GM23248 (cell line): ENCODE measurements at regions not wholly inside any gene's neighbourhood (a gene's known extent, or its start where the extent isn't known, plus 50 kb on each side); places are given as distances from the start of the nearest gene placed in this dataset.

Source experiments
- DNase-seq: peaks from one replicate; pipeline ENCODE4 v3.0.0-alpha.2; 2015
- H2AFZ ChIP-seq: fragments of 200-600 bp; sonication (generic); 2 replicates; pipeline ENCODE4 v1.6.1; 2016; ENCODE audit warnings: antibody characterized with exemption
- H3F3A ChIP-seq: fragments of 200-600 bp; sonication (generic); 2 replicates; pipeline ENCODE4 v1.6.1; 2016; ENCODE audit warnings: mild to moderate bottlenecking, antibody characterized with exemption, mixed run types; ENCODE audit not compliant: insufficient read depth
- H3K27ac ChIP-seq: fragments of 200-600 bp; sonication (generic); 2 replicates; pipeline ENCODE4 v1.5.1; 2016; ENCODE audit warnings: mild to moderate bottlenecking
- H3K27me3 ChIP-seq: fragments of 200-600 bp; sonication (generic); replicated peaks from 2 replicates; pipeline ENCODE4 v1.6.1; 2016; ENCODE audit warnings: mild to moderate bottlenecking; ENCODE audit not compliant: insufficient read depth
- H3K36me3 ChIP-seq: fragments of 200-600 bp; sonication (generic); 2 replicates; pipeline ENCODE4 v1.6.1; 2016; ENCODE audit warnings: low read depth, mild to moderate bottlenecking
- H3K4me1 ChIP-seq: fragments of 200-600 bp; sonication (generic); 2 replicates; pipeline ENCODE4 v1.6.1; 2016; ENCODE audit warnings: mild to moderate bottlenecking; ENCODE audit not compliant: insufficient read depth
- H3K4me2 ChIP-seq: fragments of 200-600 bp; sonication (generic); one replicate; pipeline ENCODE4 v1.6.1; 2016; ENCODE audit warnings: mild to moderate bottlenecking; ENCODE audit not compliant: unreplicated experiment
- H3K4me3 ChIP-seq: fragments of 200-600 bp; sonication (generic); 2 replicates; pipeline ENCODE4 v1.5.1; 2016; ENCODE audit warnings: mild to moderate bottlenecking
- H3K79me2 ChIP-seq: fragments of 200-600 bp; sonication (generic); 2 replicates; pipeline ENCODE4 v1.6.1; 2016; ENCODE audit warnings: mild to moderate bottlenecking; ENCODE audit not compliant: insufficient read depth
- H3K9ac ChIP-seq: fragments of 200-600 bp; sonication (generic); 2 replicates; pipeline ENCODE4 v1.6.1; 2016; ENCODE audit warnings: mild to moderate bottlenecking
- H3K9me2 ChIP-seq: fragments of 200-600 bp; sonication (generic); 2 replicates; pipeline ENCODE4 v1.6.1; 2016; ENCODE audit warnings: mixed run types, mild to moderate bottlenecking, moderate library complexity; ENCODE audit not compliant: insufficient read depth
- H3K9me3 ChIP-seq: fragments of 200-600 bp; sonication (generic); one replicate; pipeline ENCODE4 v1.6.1; 2017; ENCODE audit warnings: low read depth
- H4K20me1 ChIP-seq: fragments of 200-600 bp; sonication (generic); 2 replicates; pipeline ENCODE4 v1.6.0; 2016; ENCODE audit not compliant: insufficient read depth
- EZH2 ChIP-seq: fragments of 200-600 bp; sonication (generic); IDR thresholded peaks from 2 replicates; pipeline ENCODE4 v1.6.1; 2018; ENCODE audit warnings: antibody characterized with exemption, mild to moderate bottlenecking; ENCODE audit not compliant: insufficient read depth, poor library complexity, severe bottlenecking
- EZH2phosphoT487 ChIP-seq: fragments of 200-600 bp; sonication (generic); IDR thresholded peaks from 2 replicates; pipeline ENCODE4 v1.6.1; 2018; ENCODE audit warnings: antibody characterized with exemption, moderate library complexity, mild to moderate bottlenecking, low read depth; ENCODE audit not compliant: insufficient read depth
- WGBS, 2 experiments: methylation state at CpG; one replicate each; pipeline ENCODE4 v1.1.6; 2015 to 2017; ENCODE audit warnings: low lambda C conversion rate in 2 of 2, low coverage in 1 of 2; ENCODE audit errors: missing lambda C conversion rate in 2 of 2; 5-methylcytosine and 5-hydroxymethylcytosine counted together
- in situ Hi-C: fragments of 300-500 bp; cut with MboI; formaldehyde crosslinking; loops from 2 replicates; pipeline ENCODE4 v1.15.0; 2020

DNA sequence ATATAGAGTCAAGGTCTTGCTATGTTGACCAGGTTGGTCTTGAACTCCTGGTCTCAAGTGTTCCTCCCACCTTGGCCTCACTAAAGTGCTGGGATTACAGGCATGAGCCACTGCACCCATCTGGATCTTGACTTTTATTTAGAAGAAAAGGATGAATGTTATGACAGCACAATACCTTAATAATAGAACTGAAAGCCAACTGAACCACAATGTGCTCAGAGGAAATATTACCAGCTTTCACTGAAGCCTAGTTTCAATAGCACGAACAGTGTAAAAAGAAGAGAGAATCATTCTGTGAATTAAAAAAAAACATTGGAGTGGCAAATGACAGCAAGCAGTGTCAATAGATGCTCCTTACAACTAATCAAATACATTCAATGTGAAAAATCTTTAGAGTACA lies 239.2 kb upstream of the RMST start:
- H3K9me2 ChIP-seq, result no peaks in the 10 kb centered on the region
- no peaks in the 10 kb centered on the region for H3K36me3 ChIP-seq
- no peak overlapping the region for H3K9ac ChIP-seq
- H3K27me3 ChIP-seq, result no peaks in the 10 kb centered on the region
- H3K4me2 ChIP-seq, result no peak overlapping the region
- in situ Hi-C loops, result no loop called here
- no peak overlapping the region for H2AFZ ChIP-seq
- no peak overlapping the region for H3K4me3 ChIP-seq
- no peak for TF ChIP-seq EZH2
- no peak for TF ChIP-seq EZH2phosphoT487
- H3K4me1 ChIP-seq, result no peaks in the 10 kb centered on the region
- no peak overlapping the region for H3K27ac ChIP-seq
- no peaks in the 10 kb centered on the region for H3K9me3 ChIP-seq
- no peak for DNase-seq
- 0 to 8% methylated on average over 1 of the region's 1 CpG for WGBS, 2 experiments
- H3F3A ChIP-seq, result no peaks in the 10 kb centered on the region
- H4K20me1 ChIP-seq, result no peaks in the 10 kb centered on the region
- H3K79me2 ChIP-seq, result no peaks in the 10 kb centered on the region

DNA sequence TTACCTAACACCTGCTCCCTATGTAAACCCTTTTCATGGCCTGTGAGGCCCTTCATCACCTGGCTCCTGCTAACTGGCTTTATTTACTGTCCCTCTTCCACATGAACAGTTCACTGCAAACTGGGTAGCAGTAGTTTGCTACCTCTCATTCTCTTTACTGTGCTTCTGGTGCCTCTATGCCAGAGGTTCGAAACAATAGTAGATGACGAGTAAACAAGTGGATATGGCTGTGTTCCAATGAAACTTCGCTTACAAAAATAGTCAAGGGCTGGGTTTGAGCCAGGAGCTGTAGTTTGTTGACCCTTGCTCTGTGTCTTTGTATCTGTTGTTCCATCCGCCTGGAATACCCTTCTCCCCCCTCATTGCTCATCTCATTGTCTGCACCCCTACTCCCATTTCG lies 233.6 kb upstream of the RMST start:
- no peak overlapping the region for H2AFZ ChIP-seq
- no peaks in the 10 kb centered on the region for H3K4me1 ChIP-seq
- TF ChIP-seq EZH2phosphoT487, result no peak
- no peak for TF ChIP-seq EZH2
- no peak overlapping the region for H3K27ac ChIP-seq
- no peak for DNase-seq
- 12 to 16% methylated on average over 5 of the region's 5 CpGs for WGBS, 2 experiments
- H4K20me1 ChIP-seq, result no peaks in the 10 kb centered on the region
- no peaks in the 10 kb centered on the region for H3F3A ChIP-seq
- in situ Hi-C loops, result no loop called here
- H3K36me3 ChIP-seq, result no peaks in the 10 kb centered on the region
- no peak overlapping the region for H3K9ac ChIP-seq
- no peak overlapping the region for H3K4me2 ChIP-seq
- no peaks in the 10 kb centered on the region for H3K27me3 ChIP-seq
- H3K9me2 ChIP-seq, result no peaks in the 10 kb centered on the region
- H3K9me3 ChIP-seq, result no peaks in the 10 kb centered on the region
- H3K4me3 ChIP-seq, result no peak overlapping the region
- H3K79me2 ChIP-seq, result no peaks in the 10 kb centered on the region

DNA sequence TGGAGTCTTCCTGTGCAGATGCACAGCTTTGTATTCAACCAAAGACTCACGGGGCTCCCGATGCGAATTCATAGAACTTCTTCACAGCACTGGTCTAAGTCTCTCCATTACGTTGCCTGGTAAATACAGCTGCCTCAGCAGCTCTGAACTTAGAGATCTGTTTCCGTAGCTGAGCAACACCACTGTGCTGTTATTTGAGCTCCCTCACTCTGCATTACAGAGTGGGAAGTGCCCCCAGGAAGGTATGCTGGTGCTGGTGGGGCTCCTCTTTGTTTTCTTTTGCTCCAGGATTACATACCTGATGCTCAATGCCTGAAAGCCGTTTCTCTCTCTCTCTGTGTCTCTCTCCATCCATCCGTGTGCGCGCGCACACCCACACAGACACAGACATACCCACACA lies 227.5 kb upstream of the RMST start:
- no peaks in the 10 kb centered on the region for H3K4me1 ChIP-seq
- no peak overlapping the region for H3K4me2 ChIP-seq
- WGBS, 2 experiments, result 45 to 52% methylated on average over 10 of the region's 10 CpGs

DNA sequence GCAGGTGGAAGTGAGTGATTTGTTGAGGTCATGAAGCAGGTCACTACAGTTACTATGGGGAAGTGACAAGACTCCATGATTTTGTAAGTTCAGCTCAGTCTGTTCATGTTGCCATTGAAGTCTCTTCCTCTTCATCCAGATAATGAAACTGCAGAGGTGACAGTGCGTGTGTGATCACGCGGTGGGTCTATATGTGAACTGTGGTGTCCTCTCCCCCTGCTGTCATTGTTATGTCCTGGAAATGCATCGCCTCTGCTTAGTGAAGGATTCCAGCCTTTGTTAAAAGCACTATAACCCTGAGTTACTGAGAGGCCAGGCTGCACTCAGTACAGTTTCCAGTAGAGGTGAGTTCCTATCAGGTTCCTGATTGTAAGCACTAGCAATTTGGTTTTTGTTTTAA lies 216.2 kb upstream of the RMST start:
- no peaks in the 10 kb centered on the region for H3K9me2 ChIP-seq
- TF ChIP-seq EZH2 (no peak), EZH2phosphoT487 (no peak)
- no peaks in the 10 kb centered on the region for H3K4me1 ChIP-seq
- no peak overlapping the region for H3K4me2 ChIP-seq
- 32 to 44% methylated on average over 4 of the region's 4 CpGs for WGBS, 2 experiments
- H3K79me2 ChIP-seq, result no peaks in the 10 kb centered on the region
- H3K9ac ChIP-seq, result no peak overlapping the region
- no peaks in the 10 kb centered on the region for H3K36me3 ChIP-seq
- H3K9me3 ChIP-seq, result no peaks in the 10 kb centered on the region
- H4K20me1 ChIP-seq, result no peaks in the 10 kb centered on the region
- in situ Hi-C loops, result no loop called here
- no peak overlapping the region for H2AFZ ChIP-seq
- no peak for DNase-seq
- H3K27me3 ChIP-seq, result no peaks in the 10 kb centered on the region
- H3F3A ChIP-seq, result no peaks in the 10 kb centered on the region
- no peak overlapping the region for H3K4me3 ChIP-seq
- no peak overlapping the region for H3K27ac ChIP-seq

More for the DNA sequence above, 227.5 kb upstream of the RMST start:
- Histone ChIP-seq H3K79me2 (no peaks in the 10 kb centered on the region), H3K9me3 (no peaks in the 10 kb centered on the region), H4K20me1 (no peaks in the 10 kb centered on the region), H3K27ac (no peak overlapping the region), H2AFZ (no peak overlapping the region), H3K9ac (no peak overlapping the region), H3K4me3 (no peak overlapping the region), H3K27me3 (no peaks in the 10 kb centered on the region), H3F3A (no peaks in the 10 kb centered on the region), H3K36me3 (no peaks in the 10 kb centered on the region), H3K9me2 (no peaks in the 10 kb centered on the region)
- in situ Hi-C loops, result no loop called here
- DNase-seq, result no peak
- TF ChIP-seq EZH2phosphoT487 (no peak), EZH2 (no peak)

DNA sequence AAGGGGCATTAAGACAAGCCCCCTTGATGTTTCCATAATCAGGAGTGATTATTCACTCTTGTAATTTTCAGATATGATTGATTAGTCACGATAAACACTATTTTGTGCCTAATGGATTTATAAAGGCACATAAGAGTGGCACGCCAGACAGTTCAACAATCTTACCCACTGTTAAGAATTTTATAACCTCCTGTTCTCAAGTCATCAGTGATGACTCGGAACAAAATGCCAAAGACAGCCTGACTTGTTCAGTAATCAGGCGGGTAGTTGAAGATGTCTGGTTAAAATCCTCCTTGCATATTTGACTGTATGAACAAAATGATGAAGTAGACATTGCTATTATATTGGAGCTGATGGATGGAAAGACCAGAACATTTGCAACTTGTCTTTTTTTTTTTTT lies 212.1 kb upstream of the RMST start:
- Histone ChIP-seq H2AFZ (no peak overlapping the region), H3K36me3 (no peaks in the 10 kb centered on the region), H3K79me2 (no peaks in the 10 kb centered on the region), H3K27ac (no peak overlapping the region), H4K20me1 (no peaks in the 10 kb centered on the region), H3K4me3 (no peak overlapping the region), H3K9me2 (no peaks in the 10 kb centered on the region), H3K4me1 (no peaks in the 10 kb centered on the region), H3F3A (no peaks in the 10 kb centered on the region), H3K9me3 (no peaks in the 10 kb centered on the region), H3K9ac (no peak overlapping the region), H3K27me3 (no peaks in the 10 kb centered on the region), H3K4me2 (no peak overlapping the region)
- in situ Hi-C loops, result no loop called here
- no peak for TF ChIP-seq EZH2phosphoT487
- no peak for TF ChIP-seq EZH2
- DNase-seq, result no peak
- WGBS, 2 experiments, result 15 to 26% methylated on average over 4 of the region's 4 CpGs
